Panc1 (cell line): ENCODE measurements at regions not wholly inside any gene's neighbourhood (a gene's known extent, or its start where the extent isn't known, plus 50 kb on each side); places are given as distances from the start of the nearest gene placed in this dataset.

Source experiments
- ATAC-seq: fragments of 200-7000 bp; cut with Tn5 transposase; 2 replicates; pipeline ENCODE4 v1.9.1; 2020; ENCODE audit warnings: mild to moderate bottlenecking, moderate library complexity
- BruUV-seq: library from RNA; stranded (reverse); fragments of 400-500 nt; replicated peaks from 2 replicates; lab custom pipeline; 2021; lab: Mats Ljungman, UMichigan
- CTCF ChIA-PET: fragments of 300-600 bp; sonication (Branson Sonifier 250); formaldehyde crosslinking; loops from one replicate; lab custom pipeline; 2022; ENCODE audit warnings: antibody characterized with exemption; lab: Charles Lee
- POLR2A ChIA-PET: fragments of 300-600 bp; sonication (Branson Sonifier 250); formaldehyde crosslinking; loops from one replicate; lab custom pipeline; 2022; ENCODE audit warnings: antibody characterized with exemption; lab: Charles Lee
- DNase-seq: peaks from one replicate; pipeline ENCODE4 v3.0.0-alpha.2; 2010; ENCODE audit warnings: low read depth, low spot score
- H3K27ac ChIP-seq: 2 replicates; pipeline ENCODE4 v1.5.1; 2011; ENCODE audit warnings: mild to moderate bottlenecking, low read length, inconsistent platforms
- H3K27me3 ChIP-seq: fragments of 200-500 bp; sonication (Bioruptor generic); 2 replicates; pipeline ENCODE4 v1.6.0; 2014; ENCODE audit warnings: low read length, inconsistent platforms; ENCODE audit not compliant: control insufficient read depth, insufficient read depth
- H3K36me3 ChIP-seq: fragments of 200-500 bp; sonication (Bioruptor generic); 2 replicates; pipeline ENCODE4 v1.5.1; 2014; ENCODE audit warnings: inconsistent platforms, mild to moderate bottlenecking, low read length, moderate library complexity; ENCODE audit not compliant: control insufficient read depth, insufficient read depth
- H3K4me1 ChIP-seq: 2 replicates; pipeline ENCODE4 v1.5.1; 2011; ENCODE audit warnings: inconsistent platforms, mild to moderate bottlenecking, low read length, moderate library complexity; ENCODE audit not compliant: control insufficient read depth, insufficient read depth
- H3K4me3 ChIP-seq, 2 experiments: 2 replicates each; pipeline ENCODE4 v1.5.1; 2011 to 2012; ENCODE audit warnings: low read depth in 2 of 2, low read length in 2 of 2, mild to moderate bottlenecking in 2 of 2, inconsistent platforms in 1 of 2, moderate library complexity in 1 of 2
- H3K9me3 ChIP-seq: fragments of 200-500 bp; sonication (Bioruptor generic); 2 replicates; pipeline ENCODE4 v1.5.1; 2014; ENCODE audit warnings: low read depth, mild to moderate bottlenecking, inconsistent platforms, low read length, moderate library complexity; ENCODE audit not compliant: control insufficient read depth, insufficient read depth
- POLR2AphosphoS5 ChIP-seq: IDR thresholded peaks from 2 replicates; pipeline ENCODE4 v1.6.1; 2012; ENCODE audit warnings: mild to moderate bottlenecking, low read depth, low read length, moderate library complexity
- SIN3A ChIP-seq: IDR thresholded peaks from 2 replicates; pipeline ENCODE4 v1.6.1; 2012; ENCODE audit warnings: low read depth, mild to moderate bottlenecking, low read length, moderate library complexity, borderline replicate concordance; ENCODE audit not compliant: insufficient read depth
- TCF7L2 ChIP-seq: IDR thresholded peaks from 2 replicates; pipeline ENCODE4 v1.6.1; 2011; ENCODE audit warnings: mild to moderate bottlenecking, low read depth, low read length, inconsistent platforms
- in situ Hi-C: cut with HindIII; loops from 2 replicates; pipeline ENCODE4 v1.10.0; 2016; ENCODE audit warnings: low sequenced_read_pairs, low pct_unique_long_range_greater_than_20kb
- intact Hi-C: fragments of 100-400 bp; cut with micrococcal nuclease; formaldehyde crosslinking; loops from one replicate; pipeline ENCODE4 v1.10.0; 2022; ENCODE audit not compliant: unreplicated experiment
- TF ChIP-seq, protein P1 (sequence below), 2 experiments: IDR thresholded peaks; 2 replicates each; pipeline ENCODE4 v1.6.1; 2011 to 2012; ENCODE audit warnings: low read depth in 2 of 2, control low read depth in 1 of 2, low read length in 1 of 2, mild to moderate bottlenecking in 1 of 2, moderate library complexity in 1 of 2; ENCODE audit not compliant: insufficient read depth in 1 of 2
- TF ChIP-seq, protein P2 (sequence below): fragments of 450-650 bp; IDR thresholded peaks from 2 replicates; pipeline ENCODE4 v1.5.1; 2017; ENCODE audit warnings: mild to moderate bottlenecking

DNA sequence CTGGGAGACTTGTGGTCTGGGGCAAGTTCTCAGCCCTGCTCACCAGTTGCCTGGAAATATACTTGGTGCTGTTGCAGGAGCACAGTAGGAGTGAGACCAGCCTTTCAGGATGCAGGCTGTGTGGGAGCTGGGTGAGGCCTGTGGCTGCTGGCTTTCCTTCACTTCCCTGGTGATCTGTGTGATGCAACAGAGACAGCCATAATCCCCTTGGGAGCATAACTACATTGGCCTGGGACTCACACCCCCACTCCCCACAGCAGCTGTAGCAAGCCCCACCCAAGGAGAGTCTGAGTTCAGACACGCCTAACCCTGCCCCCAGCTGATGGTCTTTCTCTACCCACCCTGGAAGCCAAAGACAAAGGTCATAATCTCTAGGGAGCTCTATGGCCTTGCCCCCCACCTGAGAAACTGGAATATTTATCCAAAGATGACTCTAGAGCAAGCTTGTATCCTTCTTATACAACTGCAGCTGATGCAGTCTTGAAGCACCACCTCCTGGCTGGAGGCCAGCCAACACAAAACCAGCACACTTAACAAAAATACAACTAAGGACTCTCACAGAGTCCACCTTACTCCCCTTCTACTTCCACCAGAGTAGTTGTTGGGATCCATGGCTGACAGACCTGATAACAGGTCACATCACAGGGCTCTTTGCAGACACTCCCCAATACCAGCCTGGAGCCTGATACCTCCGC, 190.4 kb upstream of the CPNE8 start:
- no peak for ATAC-seq
- intact Hi-C loops = no loop called here
- no peak overlapping the region for H3K4me3 ChIP-seq
- no peak overlapping the region for H3K27ac ChIP-seq
- H3K27me3 ChIP-seq = 0 out of 2 replicates have a peak, but pooled peaks cover 2% of the 10 kb centered on the region
- BruUV-seq = no TSS peak
- DNase-seq = no peak
- CTCF ChIA-PET = no interaction called here
- no peaks in the 10 kb centered on the region for H3K9me3 ChIP-seq
- no peaks in the 10 kb centered on the region for H3K36me3 ChIP-seq
- no peak for TF ChIP-seq POLR2AphosphoS5
- TF ChIP-seq TCF7L2 = no peak
- TF ChIP-seq, protein P1, sequence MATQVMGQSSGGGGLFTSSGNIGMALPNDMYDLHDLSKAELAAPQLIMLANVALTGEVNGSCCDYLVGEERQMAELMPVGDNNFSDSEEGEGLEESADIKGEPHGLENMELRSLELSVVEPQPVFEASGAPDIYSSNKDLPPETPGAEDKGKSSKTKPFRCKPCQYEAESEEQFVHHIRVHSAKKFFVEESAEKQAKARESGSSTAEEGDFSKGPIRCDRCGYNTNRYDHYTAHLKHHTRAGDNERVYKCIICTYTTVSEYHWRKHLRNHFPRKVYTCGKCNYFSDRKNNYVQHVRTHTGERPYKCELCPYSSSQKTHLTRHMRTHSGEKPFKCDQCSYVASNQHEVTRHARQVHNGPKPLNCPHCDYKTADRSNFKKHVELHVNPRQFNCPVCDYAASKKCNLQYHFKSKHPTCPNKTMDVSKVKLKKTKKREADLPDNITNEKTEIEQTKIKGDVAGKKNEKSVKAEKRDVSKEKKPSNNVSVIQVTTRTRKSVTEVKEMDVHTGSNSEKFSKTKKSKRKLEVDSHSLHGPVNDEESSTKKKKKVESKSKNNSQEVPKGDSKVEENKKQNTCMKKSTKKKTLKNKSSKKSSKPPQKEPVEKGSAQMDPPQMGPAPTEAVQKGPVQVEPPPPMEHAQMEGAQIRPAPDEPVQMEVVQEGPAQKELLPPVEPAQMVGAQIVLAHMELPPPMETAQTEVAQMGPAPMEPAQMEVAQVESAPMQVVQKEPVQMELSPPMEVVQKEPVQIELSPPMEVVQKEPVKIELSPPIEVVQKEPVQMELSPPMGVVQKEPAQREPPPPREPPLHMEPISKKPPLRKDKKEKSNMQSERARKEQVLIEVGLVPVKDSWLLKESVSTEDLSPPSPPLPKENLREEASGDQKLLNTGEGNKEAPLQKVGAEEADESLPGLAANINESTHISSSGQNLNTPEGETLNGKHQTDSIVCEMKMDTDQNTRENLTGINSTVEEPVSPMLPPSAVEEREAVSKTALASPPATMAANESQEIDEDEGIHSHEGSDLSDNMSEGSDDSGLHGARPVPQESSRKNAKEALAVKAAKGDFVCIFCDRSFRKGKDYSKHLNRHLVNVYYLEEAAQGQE (IDR thresholded peaks at IDR 0.05; ENCODE audit: insufficient read depth in 1 of 2, low read depth in 2 of 2, low read length in 1 of 2) = no peak
- no peak for TF ChIP-seq SIN3A
- TF ChIP-seq, protein P2, sequence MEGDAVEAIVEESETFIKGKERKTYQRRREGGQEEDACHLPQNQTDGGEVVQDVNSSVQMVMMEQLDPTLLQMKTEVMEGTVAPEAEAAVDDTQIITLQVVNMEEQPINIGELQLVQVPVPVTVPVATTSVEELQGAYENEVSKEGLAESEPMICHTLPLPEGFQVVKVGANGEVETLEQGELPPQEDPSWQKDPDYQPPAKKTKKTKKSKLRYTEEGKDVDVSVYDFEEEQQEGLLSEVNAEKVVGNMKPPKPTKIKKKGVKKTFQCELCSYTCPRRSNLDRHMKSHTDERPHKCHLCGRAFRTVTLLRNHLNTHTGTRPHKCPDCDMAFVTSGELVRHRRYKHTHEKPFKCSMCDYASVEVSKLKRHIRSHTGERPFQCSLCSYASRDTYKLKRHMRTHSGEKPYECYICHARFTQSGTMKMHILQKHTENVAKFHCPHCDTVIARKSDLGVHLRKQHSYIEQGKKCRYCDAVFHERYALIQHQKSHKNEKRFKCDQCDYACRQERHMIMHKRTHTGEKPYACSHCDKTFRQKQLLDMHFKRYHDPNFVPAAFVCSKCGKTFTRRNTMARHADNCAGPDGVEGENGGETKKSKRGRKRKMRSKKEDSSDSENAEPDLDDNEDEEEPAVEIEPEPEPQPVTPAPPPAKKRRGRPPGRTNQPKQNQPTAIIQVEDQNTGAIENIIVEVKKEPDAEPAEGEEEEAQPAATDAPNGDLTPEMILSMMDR = no peak
- no peaks in the 10 kb centered on the region for H3K4me1 ChIP-seq
- in situ Hi-C loops = no loop called here
- POLR2A ChIA-PET = no interaction called here

DNA sequence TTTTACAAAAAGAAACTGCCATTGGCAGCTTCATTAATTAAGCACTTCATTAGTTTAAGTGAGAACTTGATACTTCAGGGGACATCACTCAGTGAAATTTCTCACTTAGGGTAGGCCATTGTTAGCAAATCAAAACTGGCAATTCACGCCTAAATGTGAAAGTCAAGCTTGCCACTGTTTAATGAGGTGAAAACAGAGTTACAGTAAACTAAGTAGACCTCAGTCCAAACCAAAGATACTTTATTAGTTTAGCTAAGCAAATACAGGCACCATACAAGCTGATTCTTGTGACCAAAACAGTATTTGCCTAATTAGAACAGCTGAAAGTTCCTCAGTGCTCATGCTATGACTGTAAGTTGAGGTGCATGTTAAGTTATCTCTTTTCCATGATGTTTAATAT, 176.5 kb upstream of the CPNE8 start:
- Histone ChIP-seq H3K4me1 (no peaks in the 10 kb centered on the region), H3K4me3 (no peak overlapping the region), H3K27me3 (no peaks in the 10 kb centered on the region), H3K36me3 (no peaks in the 10 kb centered on the region), H3K27ac (no peak overlapping the region), H3K9me3 (no peaks in the 10 kb centered on the region)
- intact Hi-C loops (no loop called here), in situ Hi-C loops (no loop called here)
- CTCF ChIA-PET = no interaction called here
- POLR2A ChIA-PET = interaction anchor here (0.5 kb wide), 1 partner anchor 414 kb away, joined by 3 read pairs; no protein-coding TSS in a partner anchor
- DNase-seq = no peak
- TF ChIP-seq TCF7L2 = no peak
- TF ChIP-seq, protein P2 = no peak
- TF ChIP-seq POLR2AphosphoS5 = no peak
- TF ChIP-seq, protein P1 (IDR thresholded peaks at IDR 0.05; ENCODE audit: insufficient read depth in 1 of 2, low read depth in 2 of 2, low read length in 1 of 2) = no peak
- TF ChIP-seq SIN3A = no peak
- BruUV-seq = no TSS peak
- ATAC-seq = no peak
